Activated CD4-positive, alpha-beta T cell treated with anti-CD3 and anti-CD28 coated beads, Interleukin-2, amount 50 U/mL, for 16 hours (primary cell): ENCODE measurements at regions not wholly inside any gene's neighbourhood (a gene's known extent, or its start where the extent isn't known, plus 50 kb on each side); places are given as distances from the start of the nearest gene placed in this dataset.

ENCODE experiments used
- DNase-seq: peaks from one replicate; pipeline ENCODE4 v3.0.0-alpha.2; 2020

DNA sequence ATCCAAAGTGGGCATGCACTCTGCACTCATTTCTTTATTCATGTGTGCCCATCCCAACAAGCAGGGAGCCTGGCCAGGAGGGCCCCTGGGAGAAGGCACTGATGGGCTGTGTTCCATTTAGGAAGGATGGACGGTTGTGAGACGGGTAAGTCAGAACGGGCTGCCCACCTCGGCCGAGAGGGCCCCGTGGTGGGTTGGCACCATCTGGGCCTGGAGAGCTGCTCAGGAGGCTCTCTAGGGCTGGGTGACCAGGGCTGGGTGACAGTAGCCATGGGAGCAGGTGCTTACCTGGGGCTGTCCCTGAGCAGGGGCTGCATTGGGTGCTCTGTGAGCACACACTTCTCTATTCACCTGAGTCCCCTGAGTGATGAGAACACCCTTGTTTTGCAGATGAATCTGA, 129.3 kb upstream of the B3GAT1 start:
- no peak for DNase-seq

GRCh38 chr11:134539285-134539684, 127.2 kb upstream of the B3GAT1 start:
- DNase-seq = no peak

DNA sequence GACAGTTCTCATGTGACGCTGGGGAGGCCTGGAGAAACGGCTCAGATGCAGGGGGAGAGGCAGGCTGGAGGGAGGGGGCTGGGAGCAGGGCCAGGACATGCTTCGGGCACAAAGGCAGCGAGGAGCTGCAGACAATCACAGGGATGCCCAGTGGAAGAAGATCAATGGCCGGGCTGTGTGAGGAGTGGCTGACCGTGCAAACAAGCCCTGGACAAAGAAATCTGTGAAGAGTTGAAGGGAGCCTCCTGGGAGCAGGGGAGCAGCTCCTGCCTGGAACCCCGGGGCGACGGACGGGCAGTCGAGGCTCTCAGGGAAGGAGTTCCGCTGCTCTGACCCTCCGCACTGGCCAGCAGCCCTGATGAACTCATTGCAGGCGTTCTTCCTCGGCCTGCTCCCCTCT, 126.7 kb upstream of the B3GAT1 start:
- no peak for DNase-seq

GRCh38 chr11:134537941-134538340, 125.9 kb upstream of the B3GAT1 start:
- DNase-seq = no peak

DNA sequence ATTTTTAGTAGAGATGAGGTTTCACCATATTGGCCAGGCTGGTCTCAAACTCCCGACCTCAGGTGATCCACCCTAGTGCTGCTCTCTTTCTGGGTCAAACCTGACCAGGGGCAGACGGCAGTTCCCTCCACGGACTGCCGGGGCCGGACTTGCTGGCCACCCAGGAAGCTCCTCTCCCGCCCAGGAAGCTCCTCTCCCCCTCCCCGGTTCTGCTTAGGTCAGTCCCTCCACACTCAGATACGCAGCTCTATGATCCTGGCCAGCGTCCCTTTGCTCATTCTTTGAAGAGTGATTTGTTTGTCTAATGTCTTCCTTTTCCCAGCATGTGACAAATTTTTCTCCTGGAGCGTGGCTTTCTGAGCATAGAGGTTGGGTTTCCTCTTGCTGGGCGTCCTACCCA, 125.3 kb upstream of the B3GAT1 start:
- no peak for DNase-seq

- DNase-seq = no peak
These were observed 124.6 kb upstream of the B3GAT1 start for GRCh38 chr11:134536677-134537076.

DNA sequence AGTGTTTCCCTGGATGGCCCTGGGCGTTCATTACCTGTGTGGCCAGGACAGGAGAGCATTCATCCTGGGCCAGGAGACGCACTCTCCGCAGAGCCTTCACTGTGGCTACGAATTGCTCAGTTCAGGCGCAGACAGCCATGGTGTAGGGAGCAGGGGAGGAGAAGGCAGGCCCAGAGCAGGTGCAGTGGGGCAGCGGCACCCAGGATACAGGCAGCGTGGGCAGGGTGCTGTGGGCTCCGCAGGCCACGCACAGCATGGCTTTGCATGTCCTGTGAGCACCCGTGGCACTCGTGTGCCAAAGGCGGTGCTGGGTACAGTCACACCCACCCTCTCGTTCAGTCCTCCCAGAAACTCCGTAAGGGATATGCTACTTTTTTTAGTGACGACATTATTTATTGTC, 124.2 kb upstream of the B3GAT1 start:
- DNase-seq = no peak

DNA sequence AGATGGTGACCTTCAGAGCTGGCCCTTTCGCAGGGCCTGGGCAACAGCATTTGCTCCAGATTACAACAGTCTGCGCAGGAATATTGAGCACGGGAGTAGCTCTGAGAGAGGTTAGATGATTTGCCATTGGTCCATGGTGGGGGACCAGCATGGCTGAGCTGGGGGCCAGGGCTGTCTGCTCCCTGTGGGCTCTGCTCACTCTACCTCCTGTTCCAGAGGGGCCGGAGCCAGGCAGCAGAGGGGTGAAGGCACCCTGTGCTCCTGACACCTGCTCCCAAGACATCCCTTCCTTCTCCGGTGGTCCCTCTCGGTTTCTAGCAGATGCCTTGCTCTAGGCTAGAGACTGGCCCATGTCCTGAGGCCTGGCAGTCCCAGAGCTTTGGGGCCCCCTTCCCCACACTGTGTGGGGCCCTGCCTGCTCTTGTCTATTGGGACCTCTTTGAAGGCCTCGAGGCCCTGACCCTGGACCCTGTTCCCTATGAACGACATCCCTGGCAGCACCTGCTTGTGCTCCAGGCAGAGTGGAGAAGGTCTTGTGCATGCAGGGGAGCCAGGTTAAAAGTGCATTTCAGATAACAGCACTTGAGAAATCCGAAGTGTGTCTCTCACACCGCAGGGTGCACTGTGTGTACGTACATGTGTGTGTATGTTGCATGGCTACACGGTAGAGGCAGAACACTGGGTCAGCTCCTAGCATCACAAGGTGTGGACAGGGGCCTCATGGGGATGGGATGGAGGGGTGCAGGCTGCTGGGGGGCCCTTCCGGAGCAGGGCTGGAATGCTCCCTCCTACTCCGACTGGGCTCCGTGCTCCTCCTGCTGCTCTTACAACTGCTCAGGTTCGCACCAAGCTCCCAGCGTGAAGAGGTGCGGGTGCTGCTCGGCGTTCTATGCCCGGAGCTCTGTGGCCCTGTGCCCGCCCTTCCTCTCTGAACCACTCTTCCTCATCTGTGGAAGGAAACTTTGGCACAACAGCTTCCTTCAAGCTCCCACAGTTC, 123.3 kb upstream of the B3GAT1 start:
- no peak for DNase-seq

GRCh38 chr11:134533511-134533910, 121.5 kb upstream of the B3GAT1 start:
- no peak for DNase-seq

- DNase-seq = no peak
These were observed 120.9 kb upstream of the B3GAT1 start for GRCh38 chr11:134532921-134533421.

DNA sequence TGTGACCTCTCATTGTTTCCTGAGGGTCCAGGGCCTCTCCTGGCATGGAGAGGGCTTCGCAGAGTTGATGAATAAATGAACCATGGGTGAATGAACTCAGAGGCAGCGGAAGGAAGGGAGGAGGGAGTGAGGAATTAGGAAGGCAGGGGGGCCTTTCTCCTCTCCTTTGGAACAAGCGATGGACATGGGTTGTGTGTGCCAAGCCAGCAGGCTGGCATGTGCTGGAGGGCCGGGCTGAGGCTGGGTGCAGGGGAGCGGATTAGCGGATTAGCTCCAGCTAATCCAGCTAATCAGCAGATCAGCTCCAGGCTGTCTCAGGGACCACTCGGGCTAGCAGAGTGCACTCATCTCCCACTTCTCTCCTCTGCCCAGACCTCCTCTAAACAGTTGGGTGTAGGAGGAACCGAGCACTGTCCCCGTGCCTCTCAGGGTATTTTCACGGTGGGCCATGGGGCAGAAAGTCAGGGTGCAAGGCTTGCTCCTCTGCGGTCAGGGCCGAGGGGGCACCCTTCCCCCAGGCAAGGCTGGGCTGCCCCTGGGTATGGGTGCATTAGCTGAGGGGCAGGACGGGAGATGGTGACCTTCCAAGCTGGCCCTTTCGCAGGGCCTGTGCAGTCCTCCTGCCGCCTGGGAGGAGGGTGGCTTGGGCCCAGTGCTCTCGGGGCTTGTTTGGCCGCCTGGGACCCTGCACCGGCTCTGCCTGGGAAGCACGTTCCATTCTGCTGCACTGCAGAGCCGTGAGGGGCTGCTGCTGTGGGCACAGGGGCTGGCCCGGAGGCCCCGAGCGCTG, 120.3 kb upstream of the B3GAT1 start:
- no peak for DNase-seq

DNA sequence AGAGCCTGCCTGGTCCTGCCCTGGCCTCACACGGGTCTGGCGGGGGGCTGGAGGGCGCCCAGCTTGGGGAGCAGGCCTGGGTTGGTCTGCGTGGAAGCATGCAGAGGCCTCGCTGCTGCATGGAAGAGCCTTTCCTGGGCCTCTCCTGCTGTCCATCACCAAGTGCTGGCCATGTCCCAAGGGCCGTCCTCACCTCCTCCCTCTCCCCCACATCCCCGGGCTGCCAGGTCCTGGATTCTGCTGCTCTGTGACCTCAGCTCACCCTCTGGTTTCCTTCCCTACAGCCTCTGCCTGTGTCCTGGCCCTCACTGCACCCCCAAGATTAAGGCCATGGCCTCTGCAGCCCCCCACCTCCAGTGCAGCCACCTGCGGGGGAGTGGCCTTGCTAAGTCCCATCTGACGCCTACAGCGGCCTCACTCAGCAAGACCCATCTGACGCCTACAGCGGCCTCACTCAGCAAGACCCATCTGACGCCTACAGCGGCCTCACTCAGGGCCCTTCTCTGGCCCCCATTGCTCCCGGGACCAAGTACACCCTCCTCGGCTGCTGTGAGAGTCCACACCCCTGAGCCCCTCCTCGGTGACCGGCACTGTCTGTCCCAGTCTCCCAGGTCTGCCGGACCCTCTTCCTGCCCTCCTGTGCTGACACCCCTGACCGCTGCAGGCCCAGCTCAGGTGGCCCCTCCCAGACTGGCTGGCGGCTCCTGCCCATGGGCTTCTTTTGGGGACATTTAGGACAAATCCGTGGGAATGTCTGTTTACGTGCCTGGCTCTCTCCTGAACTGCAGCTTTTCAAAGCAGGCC, 119.5 kb upstream of the B3GAT1 start:
- no peak for DNase-seq

DNA sequence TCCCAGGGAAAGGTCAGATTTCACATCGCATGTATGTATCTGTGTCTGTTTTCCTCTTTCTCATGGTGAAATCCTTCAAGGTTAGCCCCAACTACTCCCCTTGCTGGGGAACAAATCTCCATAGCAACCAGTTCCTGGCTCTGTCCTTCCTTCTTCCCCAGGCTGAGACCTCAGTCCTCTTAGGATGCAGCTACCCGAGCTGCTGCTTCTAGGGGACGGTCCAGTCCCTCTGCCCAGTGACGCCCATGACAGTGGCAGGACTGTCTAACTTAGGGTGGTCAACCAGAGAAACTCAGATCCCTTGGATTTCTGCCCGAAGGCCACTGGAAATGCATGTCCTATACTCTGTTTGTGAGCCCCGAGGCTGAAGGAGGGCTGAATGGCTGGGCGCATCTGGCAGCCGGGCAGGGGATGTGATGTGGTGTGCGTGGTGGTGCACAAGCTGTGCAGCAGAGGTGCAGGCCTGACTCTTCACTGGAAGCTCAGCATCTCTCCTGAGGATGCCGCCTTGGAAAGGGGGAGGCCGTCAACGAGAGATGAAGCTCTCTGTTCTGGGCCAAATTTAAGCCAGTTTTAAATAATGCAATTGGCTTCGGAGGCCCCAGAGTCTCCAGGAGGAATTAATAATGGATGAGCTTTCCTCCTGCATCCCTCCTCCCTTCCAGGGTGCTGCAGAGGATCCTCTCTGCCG, 118.7 kb upstream of the B3GAT1 start:
- DNase-seq = no peak

DNA sequence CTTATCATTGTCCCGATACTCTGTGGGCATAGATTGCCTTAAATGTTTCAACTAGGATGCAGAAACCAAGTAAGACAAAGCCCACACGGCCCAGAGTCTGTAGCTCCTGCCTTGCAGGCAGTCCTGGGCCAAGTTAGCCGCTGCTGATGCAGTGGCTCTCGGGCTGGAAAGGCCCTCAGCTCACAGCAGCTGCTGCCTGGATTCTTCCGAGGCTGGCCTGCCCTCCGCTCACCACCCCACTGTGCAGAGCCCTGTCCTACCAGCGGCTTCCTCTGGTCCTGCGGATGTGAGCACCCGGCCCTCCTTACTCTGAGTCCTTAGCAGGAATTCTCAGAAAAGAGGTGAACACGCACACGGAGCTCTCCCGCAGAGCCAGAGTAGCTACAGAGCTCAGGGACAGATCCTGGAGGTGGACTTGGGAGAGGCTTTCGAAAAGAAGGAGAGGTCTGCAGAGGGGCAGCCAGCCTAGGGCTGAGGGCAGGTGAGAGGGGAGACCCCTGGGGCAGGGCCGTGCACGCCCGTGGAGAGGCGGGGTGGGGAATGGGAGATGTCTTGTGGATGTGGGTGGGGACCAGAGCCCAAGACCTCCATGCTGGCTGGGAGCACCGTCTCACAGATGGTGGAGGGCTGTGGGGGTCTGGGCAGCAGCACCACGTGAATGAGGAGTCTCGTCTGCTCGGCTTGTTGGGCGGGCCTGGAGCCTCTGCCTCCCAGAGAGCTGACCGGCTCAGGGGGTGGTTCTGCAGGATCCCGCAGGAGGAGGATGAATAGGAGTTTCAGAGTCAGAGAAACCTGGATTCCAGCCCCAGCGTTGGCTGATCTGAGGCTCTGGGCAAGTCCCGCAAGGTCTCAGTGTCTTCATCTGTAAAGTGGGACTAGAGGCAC, 117.4 kb upstream of the B3GAT1 start:
- no peak for DNase-seq

DNA sequence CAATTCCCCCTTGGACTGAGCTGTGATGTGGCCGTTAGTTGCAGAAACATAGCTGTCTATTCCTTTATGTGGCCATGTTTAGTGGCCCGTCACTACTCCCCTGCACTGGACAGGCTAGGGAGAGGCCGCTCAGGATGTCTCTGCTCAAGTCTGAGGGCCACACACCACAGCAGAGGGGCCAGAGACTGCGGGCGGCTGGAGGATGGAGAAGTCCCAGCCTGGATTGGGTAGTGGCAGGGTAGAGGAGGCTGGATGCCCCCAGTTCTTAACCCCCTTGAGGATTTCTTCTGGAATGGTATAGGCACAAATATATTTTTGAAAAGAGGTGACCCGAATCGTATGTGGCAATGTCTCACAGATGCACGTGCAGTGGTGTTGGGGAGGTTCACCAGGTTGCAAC, 116.4 kb upstream of the B3GAT1 start:
- no peak for DNase-seq

DNA sequence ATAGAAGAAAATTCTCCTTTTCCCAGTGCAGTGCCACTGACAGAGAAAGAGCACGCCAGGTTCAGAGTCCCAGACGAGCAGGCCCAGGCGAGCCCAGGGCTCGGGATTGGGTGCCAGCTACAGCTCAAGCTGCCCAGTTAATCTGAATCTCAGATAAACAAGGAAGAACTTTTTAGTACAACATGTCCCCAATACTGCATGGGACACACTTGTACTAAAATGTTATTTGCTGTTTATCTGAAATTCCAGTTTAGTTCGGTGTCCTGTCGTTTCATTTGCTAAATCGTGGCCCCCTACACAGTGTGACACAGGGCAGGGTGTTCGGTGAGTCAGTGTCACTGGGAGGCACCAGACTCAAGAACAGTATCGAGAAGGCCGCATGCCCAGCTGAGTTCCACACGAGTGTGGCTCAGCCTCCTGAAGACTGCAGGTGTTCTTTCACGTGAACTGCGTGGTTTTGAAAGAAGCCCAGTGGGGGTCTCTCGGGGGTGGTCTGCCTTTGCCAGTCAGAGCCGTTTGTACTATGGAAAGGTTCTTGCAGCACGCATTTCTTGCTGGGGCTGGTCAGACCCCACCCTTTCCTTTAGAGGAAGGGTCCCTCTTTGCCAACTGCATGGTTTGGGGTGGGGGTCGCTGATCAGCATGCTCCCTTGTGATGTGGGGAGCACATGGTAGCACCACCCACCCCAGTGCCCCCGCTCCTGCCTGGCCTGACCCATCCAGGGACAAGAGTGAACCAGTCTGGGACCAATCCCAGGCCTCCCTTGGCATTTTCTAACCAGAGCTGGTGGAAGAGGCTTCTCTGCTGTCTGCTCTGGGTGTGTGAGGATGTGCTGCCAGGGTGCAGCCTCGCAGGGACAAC, 115.6 kb upstream of the B3GAT1 start:
- DNase-seq = no peak

- no peak for DNase-seq
These were observed 113.1 kb upstream of the B3GAT1 start for GRCh38 chr11:134524896-134525845.

DNA sequence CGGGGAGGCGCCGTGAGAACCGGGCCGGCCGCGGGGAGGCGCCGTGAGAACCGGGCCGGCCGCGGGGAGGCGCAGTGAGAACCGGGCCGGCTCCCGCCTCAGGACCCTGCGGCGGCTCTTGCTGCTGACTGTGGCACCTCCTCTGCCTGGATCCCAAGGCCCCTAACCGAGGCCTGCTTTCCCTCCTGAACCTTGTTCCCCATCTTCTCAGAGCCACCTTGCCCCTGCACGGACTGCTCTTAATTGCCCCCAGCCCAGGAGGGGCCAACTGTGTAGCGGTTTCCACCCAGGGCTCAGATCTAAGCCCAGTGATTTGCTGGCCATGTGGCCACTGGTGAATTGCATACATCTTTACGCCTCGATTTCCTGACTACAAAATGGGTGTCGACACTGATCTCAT, 112.2 kb upstream of the B3GAT1 start:
- DNase-seq = no peak
